Activated CD4-positive, alpha-beta memory T cell treated with anti-CD3 and anti-CD28 coated beads, Interleukin-2, amount 10 ng/mL, durations not matched to agents 7 days and 5 days (primary cell): ENCODE measurements at regions not wholly inside any gene's neighbourhood (a gene's known extent, or its start where the extent isn't known, plus 50 kb on each side); places are given as distances from the start of the nearest gene placed in this dataset.

Experiments
- CTCF ChIA-PET: fragments of 350-600 bp; sonication (Branson Sonifier 250); formaldehyde crosslinking; loops from one replicate; lab custom pipeline; 2021; ENCODE audit warnings: antibody characterized with exemption, inconsistent platforms; lab: Charles Lee
- POLR2A ChIA-PET: fragments of 350-600 bp; sonication (Branson Sonifier 250); formaldehyde crosslinking; loops from one replicate; lab custom pipeline; 2021; ENCODE audit warnings: antibody characterized with exemption; lab: Charles Lee
- DNase-seq: peaks from one replicate; pipeline ENCODE4 v3.0.0-alpha.2; 2020
- H3K27ac Mint-ChIP-seq: one replicate; pipeline ENCODE4 v1.8.0; 2021; ENCODE audit warnings: mild to moderate bottlenecking, mixed read lengths
- H3K27me3 Mint-ChIP-seq: one replicate; pipeline ENCODE4 v1.8.0; 2021; ENCODE audit warnings: mixed read lengths
- H3K36me3 Mint-ChIP-seq: one replicate; pipeline ENCODE4 v1.8.0; 2021; ENCODE audit warnings: low read depth, mixed read lengths
- H3K4me1 Mint-ChIP-seq: one replicate; pipeline ENCODE4 v1.8.0; 2021; ENCODE audit warnings: mixed read lengths
- H3K4me3 Mint-ChIP-seq: one replicate; pipeline ENCODE4 v1.8.0; 2021; ENCODE audit warnings: mild to moderate bottlenecking, mixed read lengths
- H3K9me3 Mint-ChIP-seq: one replicate; pipeline ENCODE4 v1.8.0; 2021; ENCODE audit warnings: mixed read lengths

DNA sequence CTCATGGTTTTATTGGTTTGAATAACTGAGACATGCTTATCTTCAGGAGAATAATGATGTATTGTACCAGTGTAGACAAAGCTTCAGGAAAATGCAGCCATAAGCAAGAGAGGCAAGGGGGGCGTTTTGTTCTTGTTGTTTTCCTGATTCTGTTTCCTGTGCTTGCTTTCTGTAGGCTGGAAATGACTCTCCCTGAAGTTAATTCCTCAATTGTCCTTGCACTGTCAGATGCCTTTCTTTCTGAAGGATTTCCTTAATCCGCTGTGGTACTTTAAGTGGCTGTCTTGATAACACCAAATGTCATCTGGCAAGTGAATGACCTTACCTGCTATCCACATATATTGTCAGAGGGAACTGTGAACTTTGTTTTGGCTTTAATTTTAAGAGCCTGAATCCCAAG is 220.0 kb downstream of the NEDD1 start:
- no peaks in the 10 kb centered on the region for H3K27me3 Mint-ChIP-seq
- DNase-seq: no peak
- H3K27ac Mint-ChIP-seq: no peak overlapping the region
- CTCF ChIA-PET: interaction anchor here (1.0 kb wide), 1 partner anchor 17 kb away, joined by 4 read pairs; no protein-coding TSS in a partner anchor
- no peaks in the 10 kb centered on the region for H3K4me1 Mint-ChIP-seq
- no peaks in the 10 kb centered on the region for H3K9me3 Mint-ChIP-seq
- POLR2A ChIA-PET: no interaction called here
- H3K4me3 Mint-ChIP-seq: no peak overlapping the region
- H3K36me3 Mint-ChIP-seq: no peaks in the 10 kb centered on the region

DNA sequence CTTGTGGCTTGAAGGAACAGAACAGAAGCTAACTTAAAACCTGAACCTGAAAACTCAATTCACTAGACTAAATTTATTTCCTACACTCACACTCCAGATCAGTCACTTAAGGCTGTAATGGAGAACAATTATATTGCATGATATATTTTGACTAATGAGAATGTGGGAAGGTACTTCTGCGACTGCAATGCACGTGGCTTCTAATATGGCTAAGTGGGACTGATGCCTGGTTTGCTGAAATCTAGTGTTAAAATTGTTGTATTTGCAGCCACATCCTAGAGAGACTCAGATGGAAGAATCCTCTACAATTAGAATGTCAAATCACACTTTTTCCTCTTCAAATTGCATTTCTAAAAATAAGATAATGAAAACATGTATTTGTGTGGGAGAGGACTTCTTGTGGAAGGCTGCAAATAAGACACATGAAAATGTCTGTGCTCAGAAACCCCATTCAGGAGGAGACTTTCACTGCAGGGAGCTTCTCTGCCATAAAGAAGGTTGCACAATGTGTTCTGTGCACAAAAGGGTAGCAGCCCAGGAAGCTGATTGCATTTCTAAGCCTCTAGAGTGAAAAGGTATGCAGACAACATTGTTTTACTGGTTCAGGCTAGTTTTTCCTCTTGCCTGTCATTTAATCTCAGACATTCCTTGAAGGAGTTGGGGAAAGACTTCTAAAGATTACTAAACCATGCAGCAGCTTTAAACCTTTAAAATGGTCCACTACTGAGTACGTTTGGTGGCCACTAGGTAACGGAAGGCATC is 224.3 kb downstream of the NEDD1 start:
- Mint-ChIP-seq H3K36me3 (no peaks in the 10 kb centered on the region), H3K4me3 (no peak overlapping the region), H3K27ac (no peak overlapping the region), H3K9me3 (no peaks in the 10 kb centered on the region), H3K4me1 (no peaks in the 10 kb centered on the region), H3K27me3 (no peaks in the 10 kb centered on the region)
- POLR2A ChIA-PET: interaction anchor here (0.6 kb wide), 1 partner anchor 8 kb away, joined by 3 read pairs; no protein-coding TSS in a partner anchor
- CTCF ChIA-PET: no interaction called here
- no peak for DNase-seq

DNA sequence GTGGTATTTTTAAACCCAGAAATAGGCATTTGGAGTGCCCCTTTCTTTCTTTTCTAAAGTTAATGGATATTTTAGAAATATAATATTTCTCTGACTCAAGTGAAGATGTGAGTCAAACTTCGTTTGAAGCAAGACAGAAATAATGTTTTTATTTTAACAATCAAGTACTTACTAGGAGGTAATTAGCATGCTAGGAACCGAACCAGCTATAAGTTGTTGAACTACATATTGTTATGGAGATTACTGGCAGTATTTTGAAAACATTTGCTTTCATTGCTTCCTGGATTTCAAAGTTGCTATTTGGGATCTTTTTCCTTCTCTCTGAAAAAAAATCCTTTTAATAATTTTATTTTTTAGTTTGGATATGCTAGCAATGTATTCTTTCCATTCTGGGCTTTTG is 225.2 kb downstream of the NEDD1 start:
- DNase-seq: no peak
- no peak overlapping the region for H3K27ac Mint-ChIP-seq
- H3K36me3 Mint-ChIP-seq: no peaks in the 10 kb centered on the region
- no peaks in the 10 kb centered on the region for H3K9me3 Mint-ChIP-seq
- POLR2A ChIA-PET: no interaction called here
- H3K27me3 Mint-ChIP-seq: no peaks in the 10 kb centered on the region
- H3K4me3 Mint-ChIP-seq: no peak overlapping the region
- H3K4me1 Mint-ChIP-seq: no peaks in the 10 kb centered on the region
- CTCF ChIA-PET: no interaction called here

DNA sequence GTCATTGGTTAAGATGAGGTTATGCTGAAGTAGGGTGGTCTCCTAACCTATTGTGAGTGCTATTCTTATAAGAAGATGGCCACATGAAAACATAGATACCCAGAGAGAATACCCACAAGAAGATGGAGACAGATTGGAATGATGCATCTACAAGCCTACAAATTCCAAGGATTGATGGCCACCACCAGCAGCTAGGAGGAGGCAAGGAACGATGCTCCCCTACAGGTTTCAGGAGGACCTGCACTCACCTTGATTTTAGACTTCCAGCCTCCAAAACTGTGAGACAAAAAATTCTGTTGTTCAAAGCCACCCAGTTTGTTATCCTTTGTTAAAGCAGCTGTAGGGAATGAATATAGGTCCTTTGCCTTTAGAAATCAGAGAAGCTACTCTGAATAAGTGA is 227.4 kb downstream of the NEDD1 start:
- H3K27ac Mint-ChIP-seq: no peak overlapping the region
- H3K36me3 Mint-ChIP-seq: no peaks in the 10 kb centered on the region
- no peaks in the 10 kb centered on the region for H3K4me1 Mint-ChIP-seq
- CTCF ChIA-PET: no interaction called here
- H3K27me3 Mint-ChIP-seq: no peaks in the 10 kb centered on the region
- no peak overlapping the region for H3K4me3 Mint-ChIP-seq
- no peaks in the 10 kb centered on the region for H3K9me3 Mint-ChIP-seq
- no peak for DNase-seq
- POLR2A ChIA-PET: no interaction called here

DNA sequence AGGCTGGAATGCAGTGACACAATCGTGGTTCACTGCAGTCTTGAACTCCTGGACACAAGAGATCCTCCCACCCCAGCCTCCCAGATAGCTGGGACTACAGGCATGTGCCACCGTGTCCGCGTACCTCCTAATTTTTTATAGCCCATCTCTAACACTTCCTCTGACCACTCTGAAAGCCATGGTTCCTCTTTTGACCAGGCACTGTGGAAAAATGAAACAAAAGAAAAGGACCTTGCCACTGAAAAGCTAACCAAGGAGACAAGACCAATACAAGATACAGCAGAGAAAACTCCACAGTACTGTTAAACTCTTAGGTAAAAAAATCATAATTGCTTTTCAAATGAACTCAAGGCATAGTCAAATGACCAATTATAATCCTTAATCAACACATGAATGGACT is 233.3 kb downstream of the NEDD1 start:
- Mint-ChIP-seq H3K4me1 (no peaks in the 10 kb centered on the region), H3K36me3 (no peaks in the 10 kb centered on the region), H3K4me3 (no peak overlapping the region), H3K27ac (no peak overlapping the region), H3K27me3 (peaks cover 9% of the 10 kb centered on the region), H3K9me3 (no peaks in the 10 kb centered on the region)
- CTCF ChIA-PET: interaction anchor here (4.0 kb wide), 1 partner anchor 9 kb away, joined by 15 read pairs; no protein-coding TSS in a partner anchor
- no peak for DNase-seq
- POLR2A ChIA-PET: no interaction called here

DNA sequence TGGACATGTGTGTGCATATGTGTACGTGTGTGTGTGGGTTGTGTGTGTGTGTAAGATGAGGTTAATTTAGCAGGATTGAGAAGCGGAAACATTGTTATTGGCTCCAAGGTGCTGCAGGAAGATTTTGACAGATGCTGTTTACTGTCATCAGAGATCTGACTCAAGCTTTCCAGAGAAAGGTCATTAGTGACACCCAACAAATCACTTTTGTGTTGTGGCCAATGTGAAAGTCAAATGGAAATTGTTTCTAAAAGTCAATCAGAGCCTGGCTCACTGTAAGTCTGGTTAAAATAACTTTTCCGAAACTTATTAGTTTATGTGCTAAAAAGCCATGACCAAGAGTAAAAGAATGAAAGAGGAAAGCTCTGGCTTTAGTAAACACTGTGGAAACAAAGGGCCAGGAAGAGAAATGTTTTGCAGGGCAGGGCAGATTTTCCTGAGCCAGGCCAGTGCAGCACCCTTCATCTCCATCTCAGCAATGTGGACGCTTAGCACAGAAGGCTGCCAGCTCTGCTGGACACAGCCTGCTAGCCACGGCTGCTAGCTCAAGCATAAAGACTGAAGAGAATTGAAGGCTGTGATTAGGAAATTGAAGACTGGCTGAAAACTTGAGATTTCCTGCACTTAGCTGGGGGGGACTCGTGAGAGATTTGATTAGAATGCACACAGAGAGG is 235.8 kb downstream of the NEDD1 start:
- Mint-ChIP-seq H3K4me3 (no peak overlapping the region), H3K36me3 (no peaks in the 10 kb centered on the region), H3K9me3 (no peaks in the 10 kb centered on the region), H3K27ac (no peak overlapping the region), H3K4me1 (no peaks in the 10 kb centered on the region), H3K27me3 (peaks cover 13% of the 10 kb centered on the region)
- no peak for DNase-seq
- CTCF ChIA-PET: no interaction called here
- POLR2A ChIA-PET: interaction anchor here (1.2 kb wide), 1 partner anchor 9 kb away, joined by 3 read pairs; no protein-coding TSS in a partner anchor

DNA sequence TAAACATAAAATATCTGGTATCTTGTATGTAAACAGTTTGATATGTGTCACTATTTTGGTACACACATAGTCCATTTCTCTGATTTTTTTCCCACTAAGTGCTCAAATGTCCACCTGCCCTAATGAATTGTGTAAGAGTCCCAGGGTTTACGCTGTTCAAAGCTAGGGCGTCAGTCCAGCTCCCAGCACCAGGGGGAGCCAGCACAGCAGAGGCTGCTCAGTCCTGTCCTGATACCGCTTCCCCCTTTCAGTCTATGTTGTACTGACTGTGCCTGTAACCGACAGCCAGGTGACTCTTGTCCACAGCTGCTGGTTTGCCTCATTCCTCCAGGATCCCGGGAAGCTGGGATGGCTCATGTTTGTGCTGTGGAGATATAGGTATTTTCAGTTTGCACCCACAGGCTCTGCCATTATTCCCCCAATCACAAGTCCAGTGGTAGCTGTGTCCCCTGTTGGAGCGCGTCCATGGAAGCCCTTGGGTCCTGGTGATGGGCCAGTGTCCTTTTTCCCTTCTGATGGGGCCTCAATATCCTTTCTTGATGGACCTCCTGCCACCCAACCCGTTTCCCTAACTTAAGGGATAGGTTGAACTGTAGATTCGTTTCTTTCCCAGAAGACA is 242.0 kb downstream of the NEDD1 start:
- no peaks in the 10 kb centered on the region for H3K36me3 Mint-ChIP-seq
- no peak overlapping the region for H3K27ac Mint-ChIP-seq
- DNase-seq: peak; percentile 61
- peaks cover 3% of the 10 kb centered on the region for H3K4me1 Mint-ChIP-seq
- no peaks in the 10 kb centered on the region for H3K9me3 Mint-ChIP-seq
- peaks cover 11% of the 10 kb centered on the region for H3K27me3 Mint-ChIP-seq
- H3K4me3 Mint-ChIP-seq: no peak overlapping the region
- ChIA-PET CTCF (interaction anchor here (0.8 to 1.6 kb wide), 7 partner anchors 10 to 1250 kb away, joined by 3 to 15 read pairs (median 5); no protein-coding TSS in a partner anchor), POLR2A (no interaction called here)

DNA sequence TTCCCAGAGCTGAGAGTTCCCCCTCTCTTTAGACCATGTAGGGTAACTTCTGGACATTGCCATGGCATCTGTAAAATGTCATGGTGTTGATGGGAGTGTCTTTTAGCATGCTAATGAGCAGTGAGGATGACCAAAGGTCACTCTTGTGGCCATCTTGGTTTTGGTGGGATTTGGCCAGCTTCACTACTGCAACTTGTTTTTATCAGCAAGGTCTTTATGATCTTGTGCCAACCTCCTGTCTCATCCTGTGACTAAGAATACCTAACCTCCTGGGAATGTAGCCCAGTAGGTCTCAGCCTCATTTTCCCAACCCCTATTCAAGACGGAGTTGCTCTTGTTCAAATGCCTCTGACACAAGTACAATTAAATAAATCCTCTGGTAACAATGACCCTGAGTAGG is 244.4 kb downstream of the NEDD1 start:
- H3K27ac Mint-ChIP-seq: no peak overlapping the region
- no peak overlapping the region for H3K4me3 Mint-ChIP-seq
- no peaks in the 10 kb centered on the region for H3K9me3 Mint-ChIP-seq
- ChIA-PET POLR2A (no interaction called here), CTCF (no interaction called here)
- peaks cover 1% of the 10 kb centered on the region for H3K27me3 Mint-ChIP-seq
- no peaks in the 10 kb centered on the region for H3K36me3 Mint-ChIP-seq
- DNase-seq: no peak
- peaks cover 3% of the 10 kb centered on the region for H3K4me1 Mint-ChIP-seq

DNA sequence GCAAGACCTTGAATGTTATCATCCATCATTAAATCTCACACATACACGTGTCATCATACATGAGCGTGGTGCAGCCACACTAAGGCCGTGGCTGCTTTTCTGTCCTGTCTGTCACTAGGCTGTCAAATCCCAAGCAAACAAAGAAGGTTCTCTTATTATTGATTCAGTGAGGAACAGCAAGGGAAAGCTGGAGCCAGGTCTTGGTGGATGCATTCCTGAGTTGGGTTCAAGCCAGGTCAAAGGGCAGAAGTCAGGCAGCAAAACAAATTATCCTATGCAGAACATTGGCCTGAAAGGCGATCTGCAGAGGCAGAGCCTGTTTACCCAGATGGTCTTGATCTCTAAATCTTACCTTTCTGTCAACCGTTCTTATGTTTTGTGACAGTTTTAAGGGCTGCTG is 252.3 kb downstream of the NEDD1 start:
- POLR2A ChIA-PET: no interaction called here
- no peak overlapping the region for H3K27ac Mint-ChIP-seq
- DNase-seq: no peak
- H3K9me3 Mint-ChIP-seq: no peaks in the 10 kb centered on the region
- H3K27me3 Mint-ChIP-seq: no peaks in the 10 kb centered on the region
- CTCF ChIA-PET: no interaction called here
- H3K4me1 Mint-ChIP-seq: no peaks in the 10 kb centered on the region
- H3K36me3 Mint-ChIP-seq: no peaks in the 10 kb centered on the region
- no peak overlapping the region for H3K4me3 Mint-ChIP-seq

DNA sequence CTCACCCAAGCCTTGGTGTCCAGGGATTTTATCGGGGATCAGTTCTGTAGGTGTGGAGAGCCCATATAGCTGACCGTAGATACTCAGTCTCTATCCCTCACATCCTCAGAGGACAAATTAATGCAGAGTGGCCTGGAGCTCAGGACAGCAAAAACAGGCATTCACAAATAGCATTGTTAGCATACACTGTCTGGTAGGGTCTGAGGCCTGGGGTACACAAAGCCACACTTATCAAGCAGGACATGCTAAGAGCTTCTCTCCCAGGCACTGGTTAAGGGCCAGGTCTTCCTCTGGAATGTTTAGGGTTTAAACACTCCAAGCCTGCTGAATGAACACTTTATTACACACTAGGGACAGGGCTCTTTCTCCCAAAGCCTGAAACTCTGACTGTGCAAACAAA is 253.2 kb downstream of the NEDD1 start:
- H3K4me1 Mint-ChIP-seq: no peaks in the 10 kb centered on the region
- no peak overlapping the region for H3K27ac Mint-ChIP-seq
- ChIA-PET POLR2A (no interaction called here), CTCF (interaction anchor here (1.6 kb wide), 1 partner anchor 11 kb away, joined by 5 read pairs; no protein-coding TSS in a partner anchor)
- DNase-seq: no peak
- H3K9me3 Mint-ChIP-seq: no peaks in the 10 kb centered on the region
- no peaks in the 10 kb centered on the region for H3K36me3 Mint-ChIP-seq
- H3K27me3 Mint-ChIP-seq: no peaks in the 10 kb centered on the region
- no peak overlapping the region for H3K4me3 Mint-ChIP-seq

DNA sequence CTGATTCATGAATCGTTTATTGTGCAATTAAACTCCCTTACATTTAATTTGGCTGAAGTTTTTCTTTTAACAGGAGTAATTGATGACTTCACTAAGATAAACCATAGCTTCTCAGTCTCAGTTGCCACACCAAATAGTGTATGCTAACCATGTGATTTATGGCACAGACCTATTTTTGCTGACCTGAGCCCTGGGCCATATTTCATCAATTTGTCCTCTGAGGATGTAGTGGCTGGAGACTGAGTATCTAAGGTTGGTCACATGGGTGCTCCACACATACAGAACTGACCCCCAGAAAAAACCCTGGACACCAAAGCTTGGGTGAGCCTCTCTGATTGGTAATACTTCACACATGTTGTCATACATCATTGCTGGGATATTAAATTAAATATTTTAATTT is 255.1 kb downstream of the NEDD1 start:
- H3K27ac Mint-ChIP-seq: no peak overlapping the region
- no peaks in the 10 kb centered on the region for H3K36me3 Mint-ChIP-seq
- H3K4me1 Mint-ChIP-seq: no peaks in the 10 kb centered on the region
- ChIA-PET CTCF (no interaction called here), POLR2A (no interaction called here)
- no peaks in the 10 kb centered on the region for H3K27me3 Mint-ChIP-seq
- H3K4me3 Mint-ChIP-seq: no peak overlapping the region
- no peak for DNase-seq
- H3K9me3 Mint-ChIP-seq: no peaks in the 10 kb centered on the region

DNA sequence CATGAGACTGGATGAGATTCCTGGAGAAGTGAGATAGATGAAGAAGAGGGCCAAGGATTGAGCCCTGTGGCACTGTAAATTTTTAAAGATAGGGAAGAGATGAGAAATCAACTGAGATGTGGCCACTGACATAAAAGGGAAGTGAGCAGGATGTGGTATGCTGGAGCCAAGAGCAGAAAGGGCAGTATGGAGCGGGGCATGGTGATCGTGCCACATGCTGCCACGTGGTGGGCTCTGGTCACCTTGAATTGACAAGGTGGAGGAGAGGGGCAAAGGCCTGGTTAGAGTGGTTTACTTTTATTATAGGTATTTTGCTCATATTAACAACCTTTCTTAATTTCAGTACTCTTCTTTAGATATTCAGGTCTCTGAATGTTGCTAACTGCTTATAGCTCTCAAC is 257.9 kb downstream of the NEDD1 start:
- ChIA-PET CTCF (no interaction called here), POLR2A (no interaction called here)
- no peaks in the 10 kb centered on the region for H3K9me3 Mint-ChIP-seq
- H3K4me1 Mint-ChIP-seq: no peaks in the 10 kb centered on the region
- H3K27ac Mint-ChIP-seq: no peak overlapping the region
- no peak for DNase-seq
- no peaks in the 10 kb centered on the region for H3K27me3 Mint-ChIP-seq
- no peaks in the 10 kb centered on the region for H3K36me3 Mint-ChIP-seq
- H3K4me3 Mint-ChIP-seq: no peak overlapping the region

DNA sequence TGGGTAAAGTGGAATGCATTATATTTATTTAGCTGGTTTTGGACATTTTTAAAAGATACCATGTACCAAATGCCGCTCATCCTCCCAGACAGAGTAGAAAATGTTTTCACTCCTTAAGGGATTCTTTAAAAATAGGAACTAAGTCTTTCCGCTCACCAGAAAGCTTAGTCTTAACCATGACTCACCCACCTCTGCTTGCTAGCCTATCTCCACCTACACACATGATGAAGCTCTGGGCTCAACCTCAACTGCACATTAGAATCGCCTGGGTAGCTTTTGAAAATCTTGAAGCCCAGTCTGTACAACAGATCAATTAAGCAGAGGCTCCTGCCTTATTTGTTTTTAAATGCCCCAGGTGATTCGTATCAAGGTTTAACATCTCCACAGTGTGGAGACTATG is 260.5 kb downstream of the NEDD1 start:
- H3K27me3 Mint-ChIP-seq: no peaks in the 10 kb centered on the region
- no peak overlapping the region for H3K4me3 Mint-ChIP-seq
- H3K4me1 Mint-ChIP-seq: no peaks in the 10 kb centered on the region
- ChIA-PET POLR2A (no interaction called here), CTCF (no interaction called here)
- no peaks in the 10 kb centered on the region for H3K9me3 Mint-ChIP-seq
- no peak for DNase-seq
- no peaks in the 10 kb centered on the region for H3K36me3 Mint-ChIP-seq
- no peak overlapping the region for H3K27ac Mint-ChIP-seq
